Stimulated activated CD8-positive, alpha-beta memory T cell treated with anti-CD3 and anti-CD28 coated beads, Interleukin-12 subunit alpha, Interleukin-12 subunit beta, amount 100 ng/mL, for 1 hour (primary cell): ENCODE measurements at regions not wholly inside any gene's neighbourhood (a gene's known extent, or its start where the extent isn't known, plus 50 kb on each side); places are given as distances from the start of the nearest gene placed in this dataset.
"Not testable (repeated sequence)": the region's sequence is repeated elsewhere in the genome, so short reads cannot be mapped to it uniquely, and the experiment has no call there.

Source experiments
- DNase-seq: peaks from one replicate; pipeline ENCODE4 v3.0.0-alpha.2; 2020; ENCODE audit warnings: low read depth

DNA sequence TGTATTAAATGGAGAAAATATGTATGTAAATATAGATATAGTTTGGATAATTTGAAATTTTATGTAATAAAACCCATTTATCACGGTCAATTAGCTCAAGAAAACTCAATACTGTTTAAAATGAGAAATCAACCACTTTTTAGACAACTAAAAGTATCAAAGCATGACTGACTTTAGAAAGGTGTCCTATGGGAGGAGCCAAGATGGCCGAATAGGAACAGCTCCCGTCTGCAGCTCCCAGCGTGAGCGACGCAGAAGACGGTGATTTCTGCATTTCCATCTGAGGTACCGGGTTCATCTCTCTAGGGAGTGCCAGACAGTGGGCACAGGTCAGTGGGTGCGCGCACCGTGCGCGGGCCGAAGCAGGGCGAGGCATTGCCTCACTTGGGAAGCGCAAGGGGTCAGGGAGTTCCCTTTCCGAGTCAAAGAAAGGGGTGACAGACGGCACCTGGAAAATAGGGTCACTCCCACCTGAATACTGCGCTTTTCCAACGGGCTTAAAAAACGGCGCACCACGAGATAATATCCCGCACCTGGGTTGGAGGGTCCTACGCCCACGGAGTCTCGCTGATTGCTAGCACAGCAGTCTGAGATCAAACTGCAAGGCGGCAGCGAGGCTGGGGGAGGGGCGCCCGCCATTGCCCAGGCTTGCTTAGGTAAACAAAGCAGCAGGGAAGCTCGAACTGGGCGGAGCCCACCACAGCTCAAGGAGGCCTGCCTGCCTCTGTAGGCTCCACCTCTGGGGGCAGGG, 182.8 kb upstream of the NECTIN3 start:
- not testable (repeated sequence) for DNase-seq

- not testable (repeated sequence) for DNase-seq
Measured at GRCh38 chr3:110889376-110889699, 182.3 kb upstream of the NECTIN3 start.

DNA sequence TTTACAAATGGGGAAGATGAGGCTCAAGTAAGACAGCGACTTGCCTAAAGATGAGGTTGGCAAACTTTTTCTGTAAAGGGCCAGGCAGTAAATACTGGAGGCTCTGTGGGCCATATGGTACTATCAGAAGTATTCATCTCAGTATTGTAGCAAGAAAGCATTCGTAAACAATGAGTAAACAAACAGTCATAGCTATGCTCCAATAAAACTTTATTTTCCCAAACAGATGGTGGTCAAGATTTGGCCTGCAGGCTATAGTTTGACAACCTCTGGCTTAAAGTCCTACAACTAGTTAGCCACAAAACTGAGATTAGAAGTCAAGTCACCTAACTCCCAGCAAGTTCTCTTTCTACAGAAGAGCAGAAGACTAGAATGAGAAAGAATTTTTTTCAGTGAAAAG, 177.0 kb upstream of the NECTIN3 start:
- no peak for DNase-seq

GRCh38 chr3:110895054-110895453, 176.6 kb upstream of the NECTIN3 start:
- DNase-seq: no peak

- DNase-seq: no peak
Measured at GRCh38 chr3:110897046-110897445, 174.6 kb upstream of the NECTIN3 start.

GRCh38 chr3:110900576-110900975, 171.0 kb upstream of the NECTIN3 start:
- DNase-seq: no peak

- no peak for DNase-seq
Measured at GRCh38 chr3:110901536-110901935, 170.1 kb upstream of the NECTIN3 start.

DNA sequence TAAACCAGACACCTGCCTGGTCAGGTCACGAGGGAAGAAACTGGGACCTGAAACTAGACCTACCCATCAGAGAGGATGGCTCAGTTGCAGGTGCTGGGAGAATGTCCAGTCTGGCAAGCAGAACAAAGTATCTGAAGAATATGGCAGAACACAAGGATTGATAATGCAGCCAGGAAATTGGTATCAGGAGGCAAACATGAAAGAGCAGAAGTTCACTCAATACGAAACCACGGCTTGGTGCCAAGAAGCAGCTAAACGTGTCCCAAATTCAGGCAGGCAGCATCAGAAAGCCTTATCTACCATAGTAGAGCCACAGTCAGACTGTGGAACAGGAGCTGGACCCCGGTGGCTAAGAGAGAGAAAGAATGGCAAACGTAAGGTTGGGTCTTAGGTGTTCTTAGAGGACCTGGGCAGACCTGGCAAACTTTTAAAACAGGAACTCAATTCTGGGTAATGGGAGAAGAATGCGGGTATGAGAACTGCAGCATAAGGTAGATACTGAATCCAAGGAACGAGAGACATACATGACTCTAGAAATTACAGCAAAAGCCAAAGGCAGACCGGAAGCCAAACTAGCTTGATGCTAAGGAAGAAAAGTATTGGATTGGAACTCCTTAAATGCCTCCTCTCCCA, 169.0 kb upstream of the NECTIN3 start:
- DNase-seq: no peak

- DNase-seq: no peak
Measured at GRCh38 chr3:110903771-110904519, 167.7 kb upstream of the NECTIN3 start.

GRCh38 chr3:110904520-110904890, 167.1 kb upstream of the NECTIN3 start:
- DNase-seq: no peak

DNA sequence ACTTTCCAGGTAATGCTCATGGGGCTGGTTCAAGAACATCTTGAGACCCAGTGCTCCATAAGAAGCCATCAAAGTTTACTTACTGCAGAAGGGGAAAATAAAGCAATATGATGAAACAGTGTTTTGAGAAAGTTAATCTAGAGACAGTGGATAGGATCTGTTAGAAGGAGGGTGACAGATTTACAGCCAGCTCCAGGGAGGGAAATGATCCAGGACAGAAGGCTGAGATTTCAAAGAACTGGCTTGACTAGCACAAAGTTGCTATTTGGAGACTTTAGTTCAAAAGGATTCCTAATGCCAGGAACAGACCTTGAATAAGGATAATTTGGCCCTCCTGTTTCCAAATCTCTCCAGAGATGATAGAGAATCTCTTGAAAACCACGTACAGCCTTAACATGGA, 166.5 kb upstream of the NECTIN3 start:
- DNase-seq: no peak

DNA sequence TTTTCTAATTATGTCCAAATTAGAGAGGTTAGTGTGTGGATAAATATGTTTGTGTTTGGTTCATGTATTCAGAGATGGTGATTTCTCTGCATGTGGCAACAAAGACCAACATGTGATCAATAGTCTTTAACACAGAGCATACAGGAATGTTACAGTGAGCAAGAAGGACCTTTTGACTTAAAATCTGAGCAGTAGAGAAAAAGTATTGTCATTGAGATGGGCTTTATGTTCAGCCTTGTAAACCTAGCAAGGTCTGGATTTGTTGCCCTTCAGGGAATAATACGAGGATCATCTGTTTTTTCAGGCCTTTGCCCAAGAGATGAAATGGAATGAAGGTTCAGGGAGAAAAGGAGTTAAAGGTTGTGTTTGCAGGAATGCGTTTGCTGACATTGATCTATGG, 161.8 kb upstream of the NECTIN3 start:
- no peak for DNase-seq

GRCh38 chr3:110910346-110910955, 161.2 kb upstream of the NECTIN3 start:
- no peak for DNase-seq

- DNase-seq: no peak
Measured at GRCh38 chr3:110918963-110919362, 152.7 kb upstream of the NECTIN3 start.

GRCh38 chr3:110925798-110926197, 145.8 kb upstream of the NECTIN3 start:
- no peak for DNase-seq

DNA sequence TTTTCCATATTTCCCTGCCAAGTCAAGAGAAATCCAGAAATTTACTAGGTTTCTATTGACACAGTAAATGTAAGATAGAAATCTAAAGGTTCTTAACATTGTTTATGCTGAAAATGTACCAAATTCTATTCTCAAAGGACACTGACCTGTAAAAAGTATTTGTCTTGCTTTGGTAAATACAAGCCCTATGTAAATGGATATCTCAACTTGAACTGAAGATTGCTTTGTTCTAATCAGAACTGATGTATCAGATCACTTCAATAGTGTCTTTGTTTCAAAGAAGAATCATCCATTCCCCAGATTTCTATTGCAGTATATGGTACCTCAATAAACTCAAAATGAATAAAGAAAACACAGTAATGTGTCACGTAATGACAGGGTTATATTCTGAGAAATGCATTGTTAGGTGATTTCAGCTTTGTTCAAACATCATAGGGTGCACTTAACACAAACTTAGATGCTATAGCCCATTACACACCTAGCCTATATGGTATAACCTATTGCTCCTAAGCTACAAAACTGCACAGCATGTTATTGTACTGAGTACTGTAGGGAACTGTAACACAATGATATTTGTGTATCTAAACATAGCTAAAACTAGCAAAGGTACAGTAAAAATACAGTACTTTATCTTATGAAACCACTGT, 143.5 kb upstream of the NECTIN3 start:
- no peak for DNase-seq

DNA sequence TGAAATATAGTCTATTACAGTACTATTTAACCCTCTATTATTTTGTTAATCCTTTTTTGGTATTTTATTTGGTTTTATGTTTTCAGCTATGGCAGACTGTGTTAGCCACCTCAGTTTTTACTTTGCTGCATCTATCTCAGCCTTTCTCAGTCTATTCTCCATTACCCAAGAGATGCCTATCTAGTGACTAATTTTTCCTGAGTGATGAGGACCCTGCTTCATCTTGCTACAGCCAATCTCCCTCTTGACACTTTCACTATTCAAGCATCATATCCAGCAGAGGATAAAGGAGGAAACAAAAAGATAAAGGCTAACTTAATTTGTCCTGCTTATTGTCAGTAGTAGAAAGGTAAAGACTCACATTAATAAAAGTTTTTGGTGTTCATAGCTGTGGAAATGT, 141.8 kb upstream of the NECTIN3 start:
- DNase-seq: no peak

DNA sequence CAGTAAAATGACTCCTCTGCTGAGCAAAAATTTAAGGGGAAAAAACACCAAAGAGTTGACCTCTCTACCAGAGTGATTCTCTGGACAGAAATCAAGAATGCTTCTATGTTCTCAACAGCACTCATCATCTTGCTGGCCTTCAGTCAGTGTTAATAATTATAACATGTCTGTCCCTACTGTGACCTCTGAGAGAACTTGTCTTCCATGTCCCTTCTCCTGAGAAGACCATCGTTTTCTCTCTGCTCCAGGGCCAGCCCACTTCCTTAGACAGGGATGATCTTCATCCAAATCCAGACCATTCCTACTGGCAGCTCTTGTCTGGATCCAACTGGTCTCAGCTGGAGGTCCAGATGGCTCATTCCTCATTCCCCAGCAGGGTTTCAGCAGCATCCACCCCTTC, 139.0 kb upstream of the NECTIN3 start:
- DNase-seq: no peak

DNA sequence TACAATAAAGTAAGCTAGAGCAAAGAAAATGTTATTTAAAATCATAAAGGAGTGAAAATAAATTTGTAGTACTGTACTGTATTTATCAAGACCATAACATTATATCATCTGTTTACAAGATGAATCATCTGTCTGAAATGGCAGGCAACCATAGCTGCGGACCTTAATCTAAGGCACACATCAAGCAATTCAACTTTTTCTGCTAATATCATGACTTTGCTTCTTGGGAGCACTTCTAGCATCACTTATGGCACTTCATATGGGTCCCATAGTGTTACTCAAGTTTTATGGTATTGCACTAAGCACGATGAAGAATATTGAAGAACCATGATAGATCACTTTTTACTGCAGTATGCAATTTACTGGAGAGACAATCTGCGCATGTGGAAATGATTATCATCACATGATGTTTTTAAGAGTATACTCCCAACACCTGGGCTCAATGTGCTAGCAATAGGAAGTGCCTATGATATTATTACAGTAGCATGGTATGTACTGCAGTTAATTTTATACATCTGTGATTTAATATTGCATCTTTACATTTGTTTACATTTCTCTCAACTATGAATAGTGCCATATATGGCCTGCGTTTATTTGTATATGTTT, 137.7 kb upstream of the NECTIN3 start:
- DNase-seq: no peak

DNA sequence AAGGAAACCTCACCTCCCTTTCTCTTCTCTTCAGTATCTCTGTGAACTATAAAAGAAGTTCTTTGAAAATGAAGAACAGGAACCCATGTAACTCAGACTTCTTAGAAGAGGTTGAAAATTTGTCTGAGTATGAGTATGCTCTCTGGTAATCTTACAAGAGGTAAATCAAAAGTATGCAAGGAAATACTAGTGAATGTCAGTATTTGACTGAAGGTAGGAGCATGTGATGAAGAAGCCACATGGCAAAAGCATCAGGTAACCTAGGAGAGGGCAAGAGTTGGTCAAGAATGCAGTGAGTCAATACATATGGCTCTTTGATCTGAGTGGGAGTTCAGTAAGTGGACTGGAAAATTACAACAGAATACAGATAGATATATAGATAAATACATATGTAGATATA, 133.0 kb upstream of the NECTIN3 start:
- no peak for DNase-seq

GRCh38 chr3:110940055-110940454, 131.6 kb upstream of the NECTIN3 start:
- DNase-seq: no peak

DNA sequence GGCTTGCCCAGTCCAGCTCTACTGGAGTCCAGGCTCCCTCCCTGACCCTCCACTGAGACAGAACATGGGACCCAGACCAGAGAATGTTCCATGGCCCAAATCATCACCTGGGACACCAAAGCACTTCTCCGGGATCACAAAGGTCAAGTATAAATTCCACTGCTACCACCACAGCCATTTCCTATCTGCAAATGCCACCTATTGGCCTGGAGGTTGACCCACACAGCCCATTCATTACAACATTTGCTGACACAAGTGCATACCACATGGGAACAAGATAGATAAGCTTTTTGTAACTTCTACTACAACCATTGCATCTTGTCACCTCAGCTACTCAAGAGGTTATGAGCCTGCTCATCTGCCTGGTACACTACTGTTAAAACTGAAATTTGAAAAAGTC, 126.8 kb upstream of the NECTIN3 start:
- DNase-seq: no peak
